ENCODE measurements at regions not wholly inside any gene's neighbourhood (a gene's known extent, or its start where the extent isn't known, plus 50 kb on each side); places are given as distances from the start of the nearest gene placed in this dataset.

DNA sequence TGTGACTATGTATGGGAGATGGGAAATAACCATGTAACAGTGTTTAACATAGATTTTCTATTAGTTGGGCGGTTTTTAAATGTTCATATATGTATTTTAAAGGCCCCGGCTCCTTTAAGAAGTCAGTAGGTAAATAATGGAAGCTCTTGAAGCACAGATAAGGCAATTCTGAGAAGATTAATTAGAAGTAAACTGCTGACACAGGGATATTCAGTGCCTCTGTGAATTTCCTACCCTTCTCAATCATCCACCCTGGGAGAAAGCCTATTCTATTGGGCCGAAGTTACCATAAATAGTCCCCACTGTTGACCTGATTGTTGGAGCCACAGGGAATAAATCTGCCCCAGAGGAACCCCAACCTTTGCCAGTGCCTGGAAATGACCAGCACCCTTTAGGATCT, 56.8 kb upstream of the SIX3 start:
- no peak overlapping the region for H3K27ac ChIP-seq
- no peaks in the 10 kb centered on the region; the same call in 1 of the 2 replicates for H3K27me3 ChIP-seq (replicated peaks)
- DNase-seq (ENCODE audit: low read depth in 1 of 2, low spot score in 2 of 2), result no peak
- H3K4me1 ChIP-seq (replicated peaks), result no peaks in the 10 kb centered on the region
- H3K36me3 ChIP-seq, result no peaks in the 10 kb centered on the region
- no peaks in the 10 kb centered on the region for H3K9me3 ChIP-seq (replicated peaks)
- H3K4me3 ChIP-seq, result no peak overlapping the region

DNA sequence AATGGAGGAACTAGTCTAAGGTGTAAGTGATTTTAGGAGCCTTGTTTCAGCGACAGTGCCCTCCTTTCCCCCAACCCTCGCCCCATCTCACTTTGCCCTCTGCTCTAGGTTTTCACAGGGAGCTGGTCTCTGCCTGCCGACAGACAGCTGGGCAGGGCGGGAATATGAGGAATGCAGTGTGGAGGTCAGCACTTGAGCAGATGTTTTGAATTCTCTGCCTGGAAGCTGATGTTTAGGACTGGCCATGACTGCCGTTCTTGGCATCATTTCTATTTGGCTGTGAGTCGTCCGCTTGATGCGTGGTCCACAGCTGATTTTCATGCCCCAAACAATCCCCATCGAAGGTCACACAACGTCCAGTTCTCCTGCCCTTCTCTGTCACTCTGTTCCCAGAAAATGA, 55.1 kb upstream of the SIX3 start:
- Histone ChIP-seq H3K9me3 (replicated peaks) (no peaks in the 10 kb centered on the region; the same call in 1 of the 2 replicates), H3K27me3 (replicated peaks) (no peaks in the 10 kb centered on the region; the same call in 1 of the 2 replicates), H3K36me3 (no peaks in the 10 kb centered on the region), H3K4me1 (replicated peaks) (no peaks in the 10 kb centered on the region), H3K4me3 (no peak overlapping the region), H3K27ac (no peak overlapping the region)
- no peak for DNase-seq (ENCODE audit: low read depth in 1 of 2, low spot score in 2 of 2)

DNA sequence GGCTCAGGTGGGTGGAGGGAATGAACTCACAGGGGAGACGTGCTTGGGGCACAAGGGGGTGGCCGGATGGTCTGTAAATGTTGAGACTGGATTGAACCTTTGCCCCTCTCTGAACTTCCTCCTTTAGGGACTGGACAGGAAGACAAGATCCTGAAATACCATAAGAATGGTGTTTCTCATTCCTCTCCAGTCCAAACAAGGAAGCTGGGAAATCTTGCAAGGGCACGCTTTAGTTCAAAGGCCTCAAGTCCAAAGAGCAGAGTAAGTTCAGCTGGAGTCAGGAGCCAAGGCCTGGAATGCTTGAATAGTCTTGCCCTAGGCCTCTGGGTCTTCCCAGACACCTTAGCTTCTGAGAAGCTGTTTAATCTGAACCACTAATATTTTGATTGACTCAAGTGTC, 52.4 kb upstream of the SIX3 start:
- Histone ChIP-seq H3K9me3 (replicated peaks) (peaks cover 3% of the 10 kb centered on the region; the same call in 1 of the 2 replicates), H3K27me3 (replicated peaks) (no peaks in the 10 kb centered on the region), H3K27ac (no peak overlapping the region), H3K4me3 (no peak overlapping the region), H3K4me1 (replicated peaks) (no peaks in the 10 kb centered on the region), H3K36me3 (no peaks in the 10 kb centered on the region)
- DNase-seq (ENCODE audit: low read depth in 1 of 2, low spot score in 2 of 2), result no peak

Data from SJSA1 (cell line).